Esophagus (tissue), 2 donors: ENCODE measurements at regions not wholly inside any gene's neighbourhood (a gene's known extent, or its start where the extent isn't known, plus 50 kb on each side); places are given as distances from the start of the nearest gene placed in this dataset.
"Not testable (repeated sequence)": the region's sequence is repeated elsewhere in the genome, so short reads cannot be mapped to it uniquely, and the experiment has no call there.

Experiments
- H3K27ac ChIP-seq, 2 donors: one replicate each; pipeline ENCODE4 v1.5.1; 2013; ENCODE audit warnings: low read depth in 2 of 2, mild to moderate bottlenecking in 2 of 2, inconsistent platforms in 1 of 2, low read length in 1 of 2, moderate library complexity in 1 of 2
- H3K27me3 ChIP-seq, 2 donors: one replicate each; pipeline ENCODE4 v1.6.1; 2013; ENCODE audit warnings: low read length in 2 of 2, control low read depth in 1 of 2, mild to moderate bottlenecking in 1 of 2; ENCODE audit not compliant: insufficient read depth in 2 of 2, control insufficient read depth in 1 of 2
- H3K36me3 ChIP-seq, 2 donors: one replicate each; pipeline ENCODE4 v1.6.1; 2013; ENCODE audit warnings: low read length in 1 of 2; ENCODE audit not compliant: control insufficient read depth in 2 of 2, insufficient read depth in 2 of 2
- H3K4me1 ChIP-seq, 2 donors: one replicate each; pipeline ENCODE4 v1.6.1; 2013; ENCODE audit warnings: low read length in 1 of 2; ENCODE audit not compliant: control insufficient read depth in 2 of 2, insufficient read depth in 2 of 2
- H3K4me3 ChIP-seq, 2 donors: one replicate each; pipeline ENCODE4 v1.5.1; 2013; ENCODE audit warnings: low read length in 2 of 2, mild to moderate bottlenecking in 2 of 2, low read depth in 1 of 2, moderate library complexity in 1 of 2
- H3K9me3 ChIP-seq, 2 donors: one replicate each; pipeline ENCODE4 v1.6.1; 2013; ENCODE audit warnings: mild to moderate bottlenecking in 2 of 2, low read depth in 1 of 2, low read length in 1 of 2, moderate library complexity in 1 of 2; ENCODE audit not compliant: control insufficient read depth in 2 of 2, insufficient read depth in 1 of 2
- WGBS, 2 donors: extraction: QIAGEN DNeasy Blood & Tissue Kit; methylation state at CpG; one replicate each; pipeline ENCODE4 v1.1.7; 2013; 5-methylcytosine and 5-hydroxymethylcytosine counted together
- donor health status: healthy with polysubstance abuse.
- donor health status: Bipolar disorder and iron deficiency.

GRCh38 chr2:242049492-242049891 is 180.0 kb downstream of the RTP5 start:
- H3K27ac ChIP-seq, H3K4me3 ChIP-seq, H3K4me1 ChIP-seq, H3K36me3 ChIP-seq, H3K9me3 ChIP-seq, H3K27me3 ChIP-seq: not testable (repeated sequence)
- WGBS, 2 donors: 91 to 92% methylated on average over 7 of the region's 7 CpGs

GRCh38 chr2:242051463-242051862 is 181.9 kb downstream of the RTP5 start:
- Histone ChIP-seq H3K9me3 (no peaks in the 10 kb centered on the region), H3K4me1 (no peaks in the 10 kb centered on the region), H3K27ac (no peak overlapping the region), H3K4me3 (no peak overlapping the region), H3K27me3 (peaks cover 0 to 3% of the 10 kb centered on the region in 2 donors), H3K36me3 (no peaks in the 10 kb centered on the region)
- 35 to 45% methylated on average over 1 of the region's 1 CpG for WGBS, 2 donors

GRCh38 chr2:242052421-242052820 is 182.9 kb downstream of the RTP5 start:
- 81 to 82% methylated on average over 10 of the region's 10 CpGs for WGBS, 2 donors
- Histone ChIP-seq H3K27me3 (peaks cover 0 to 3% of the 10 kb centered on the region in 2 donors), H3K27ac (no peak overlapping the region), H3K36me3 (no peaks in the 10 kb centered on the region), H3K4me3 (no peak overlapping the region), H3K9me3 (no peaks in the 10 kb centered on the region), H3K4me1 (no peaks in the 10 kb centered on the region)

GRCh38 chr2:242053921-242054320 is 184.4 kb downstream of the RTP5 start:
- Histone ChIP-seq H3K4me3 (no peak overlapping the region), H3K4me1 (no peaks in the 10 kb centered on the region), H3K27me3 (peaks cover 0 to 3% of the 10 kb centered on the region in 2 donors), H3K27ac (no peak overlapping the region), H3K9me3 (no peaks in the 10 kb centered on the region), H3K36me3 (no peaks in the 10 kb centered on the region)
- WGBS, 2 donors: 79 to 83% methylated on average over 12 of the region's 12 CpGs

- Histone ChIP-seq H3K27me3 (peaks cover 0 to 3% of the 10 kb centered on the region in 2 donors), H3K4me1 (no peaks in the 10 kb centered on the region), H3K4me3 (no peak overlapping the region), H3K9me3 (no peaks in the 10 kb centered on the region), H3K36me3 (no peaks in the 10 kb centered on the region), H3K27ac (no peak overlapping the region)
- 80 to 84% methylated on average over 6 of the region's 6 CpGs for WGBS, 2 donors
These were observed 184.9 kb downstream of the RTP5 start for GRCh38 chr2:242054406-242054805.

- no peaks in the 10 kb centered on the region for H3K36me3 ChIP-seq
- H3K27me3 ChIP-seq: peaks cover 0 to 3% of the 10 kb centered on the region in 2 donors
- 85 to 88% methylated on average over 39 of the region's 39 CpGs for WGBS, 2 donors
These were observed 185.6 kb downstream of the RTP5 start for GRCh38 chr2:242054881-242055801.

GRCh38 chr2:242056026-242056425 is 186.5 kb downstream of the RTP5 start:
- no peak overlapping the region for H3K4me3 ChIP-seq
- H3K27ac ChIP-seq: no peak overlapping the region
- H3K27me3 ChIP-seq: peaks cover 0 to 3% of the 10 kb centered on the region in 2 donors
- 84 to 86% methylated on average over 10 of the region's 10 CpGs for WGBS, 2 donors
- no peaks in the 10 kb centered on the region for H3K9me3 ChIP-seq
- H3K36me3 ChIP-seq: no peaks in the 10 kb centered on the region
- H3K4me1 ChIP-seq: no peaks in the 10 kb centered on the region

More at GRCh38 chr2:242054881-242055801, 185.6 kb downstream of the RTP5 start:
- Histone ChIP-seq H3K27ac (no peak overlapping the region), H3K9me3 (no peaks in the 10 kb centered on the region), H3K4me1 (no peaks in the 10 kb centered on the region), H3K4me3 (no peak overlapping the region)

GRCh38 chr2:242056785-242057184 is 187.3 kb downstream of the RTP5 start:
- Histone ChIP-seq H3K36me3 (no peaks in the 10 kb centered on the region), H3K27ac (no peak overlapping the region), H3K4me3 (no peak overlapping the region), H3K4me1 (no peaks in the 10 kb centered on the region), H3K27me3 (peaks cover 0 to 3% of the 10 kb centered on the region in 2 donors), H3K9me3 (no peaks in the 10 kb centered on the region)
- WGBS, 2 donors: 57 to 70% methylated on average over 11 of the region's 11 CpGs

GRCh38 chr2:242057379-242058040 is 188.0 kb downstream of the RTP5 start:
- H3K27me3 ChIP-seq: peaks cover 0 to 1% of the 10 kb centered on the region in 2 donors
- H3K27ac ChIP-seq: no peak overlapping the region
- no peaks in the 10 kb centered on the region for H3K36me3 ChIP-seq
- 84 to 87% methylated on average over 19 of the region's 19 CpGs for WGBS, 2 donors
- H3K9me3 ChIP-seq: no peaks in the 10 kb centered on the region
- H3K4me3 ChIP-seq: no peak overlapping the region
- no peaks in the 10 kb centered on the region for H3K4me1 ChIP-seq
